Astrocyte (in vitro differentiated cells and primary cell): ENCODE measurements at regions not wholly inside any gene's neighbourhood (a gene's known extent, or its start where the extent isn't known, plus 50 kb on each side); places are given as distances from the start of the nearest gene placed in this dataset.

ENCODE experiments used
- DNase-seq: peaks from one replicate; pipeline ENCODE4 v3.0.0-alpha.2; 2010; ENCODE audit warnings: low read depth
- FAIRE-seq: peaks from 2 replicates; lab custom pipeline; 2011; peaks lifted over from hg19 to GRCh38; lab: Jason Lieb, UNC
- H2AFZ ChIP-seq: 2 replicates; pipeline ENCODE4 v1.6.0; 2012; ENCODE audit warnings: low read depth, low read length, inconsistent platforms
- H3K27ac ChIP-seq: 2 replicates; pipeline ENCODE4 v1.5.1; 2011; ENCODE audit warnings: low read depth, low read length, inconsistent platforms
- H3K27me3 ChIP-seq: 2 replicates; pipeline ENCODE4 v1.6.0; 2011; ENCODE audit warnings: low read length, inconsistent platforms; ENCODE audit not compliant: insufficient read depth
- H3K36me3 ChIP-seq: 2 replicates; pipeline ENCODE4 v1.5.1; 2011; ENCODE audit warnings: low read length, inconsistent platforms; ENCODE audit not compliant: insufficient read depth
- H3K4me1 ChIP-seq: 2 replicates; pipeline ENCODE4 v1.5.1; 2011; ENCODE audit warnings: low read length, inconsistent platforms; ENCODE audit not compliant: insufficient read depth
- H3K4me2 ChIP-seq: 2 replicates; pipeline ENCODE4 v1.6.0; 2012; ENCODE audit warnings: low read length, inconsistent platforms
- H3K4me3 ChIP-seq: 2 replicates; pipeline ENCODE4 v1.5.1; 2011; ENCODE audit warnings: low read depth, mild to moderate bottlenecking, low read length, inconsistent platforms; ENCODE audit not compliant: insufficient read depth
- H3K79me2 ChIP-seq: 2 replicates; pipeline ENCODE4 v1.6.0; 2012; ENCODE audit warnings: mild to moderate bottlenecking, low read length, inconsistent platforms; ENCODE audit not compliant: insufficient read depth
- H3K9ac ChIP-seq: 2 replicates; pipeline ENCODE4 v1.6.0; 2012; ENCODE audit warnings: mild to moderate bottlenecking, low read length, inconsistent platforms
- H3K9me3 ChIP-seq: 2 replicates; pipeline ENCODE4 v1.5.1; 2012; ENCODE audit warnings: low read depth, mild to moderate bottlenecking, low read length, inconsistent platforms; ENCODE audit not compliant: insufficient read depth
- H4K20me1 ChIP-seq: 2 replicates; pipeline ENCODE4 v1.6.0; 2012; ENCODE audit warnings: low read length, inconsistent platforms; ENCODE audit not compliant: insufficient read depth
- H3K27ac Mint-ChIP-seq: one replicate; pipeline ENCODE4 v1.8.0; 2021; ENCODE audit warnings: mild to moderate bottlenecking, mixed read lengths; ENCODE audit not compliant: unreplicated experiment
- H3K27me3 Mint-ChIP-seq: one replicate; pipeline ENCODE4 v1.8.0; 2021; ENCODE audit warnings: low read depth, mixed read lengths; ENCODE audit not compliant: unreplicated experiment
- H3K36me3 Mint-ChIP-seq: one replicate; pipeline ENCODE4 v1.8.0; 2021; ENCODE audit warnings: low read depth, mixed read lengths; ENCODE audit not compliant: unreplicated experiment
- H3K4me1 Mint-ChIP-seq: one replicate; pipeline ENCODE4 v1.8.0; 2021; ENCODE audit warnings: low read depth, mixed read lengths; ENCODE audit not compliant: unreplicated experiment
- H3K4me3 Mint-ChIP-seq: one replicate; pipeline ENCODE4 v1.8.0; 2021; ENCODE audit warnings: mild to moderate bottlenecking, moderate library complexity, mixed read lengths; ENCODE audit not compliant: unreplicated experiment
- H3K9me3 Mint-ChIP-seq: one replicate; pipeline ENCODE4 v1.8.0; 2021; ENCODE audit warnings: mild to moderate bottlenecking, mixed read lengths; ENCODE audit not compliant: unreplicated experiment
- EZH2 ChIP-seq: IDR thresholded peaks from 2 replicates; pipeline ENCODE4 v1.6.1; 2012; ENCODE audit warnings: mild to moderate bottlenecking, low read length, inconsistent platforms; ENCODE audit not compliant: insufficient read depth
- TF ChIP-seq, protein P1 (sequence below): IDR thresholded peaks from 2 replicates; pipeline ENCODE4 v1.5.1; 2011; ENCODE audit warnings: low read depth, mild to moderate bottlenecking, inconsistent platforms, low read length, moderate library complexity; ENCODE audit not compliant: insufficient read depth

DNA sequence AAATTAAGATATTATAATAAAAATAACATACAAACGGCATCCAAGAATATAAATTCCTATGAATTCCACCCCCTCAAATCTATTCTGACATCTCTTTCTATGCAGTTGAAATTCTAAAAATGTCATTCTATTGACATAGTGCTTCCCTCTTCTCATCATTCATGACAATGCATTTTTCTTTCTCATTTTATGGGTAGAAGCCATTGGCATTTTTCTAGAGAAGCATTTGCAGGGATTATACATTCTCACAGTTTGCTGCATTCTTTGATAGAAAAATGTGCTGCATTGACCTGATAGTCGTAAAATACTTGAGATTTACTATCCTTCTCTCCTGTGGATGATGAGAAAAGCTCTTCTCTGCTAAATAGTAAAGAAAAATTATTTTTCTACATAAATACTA lies 760.9 kb upstream of the ACO1 start:
- Histone ChIP-seq H3K9me3 (no peaks in the 10 kb centered on the region), H3K4me1 (no peaks in the 10 kb centered on the region), H3K27me3 (no peaks in the 10 kb centered on the region), H3K4me2 (no peak overlapping the region), H3K79me2 (no peaks in the 10 kb centered on the region), H3K9ac (no peak overlapping the region), H3K36me3 (no peaks in the 10 kb centered on the region), H3K27ac (no peak overlapping the region), H4K20me1 (no peaks in the 10 kb centered on the region), H3K4me3 (no peak overlapping the region), H2AFZ (no peak overlapping the region)
- TF ChIP-seq, protein P1, sequence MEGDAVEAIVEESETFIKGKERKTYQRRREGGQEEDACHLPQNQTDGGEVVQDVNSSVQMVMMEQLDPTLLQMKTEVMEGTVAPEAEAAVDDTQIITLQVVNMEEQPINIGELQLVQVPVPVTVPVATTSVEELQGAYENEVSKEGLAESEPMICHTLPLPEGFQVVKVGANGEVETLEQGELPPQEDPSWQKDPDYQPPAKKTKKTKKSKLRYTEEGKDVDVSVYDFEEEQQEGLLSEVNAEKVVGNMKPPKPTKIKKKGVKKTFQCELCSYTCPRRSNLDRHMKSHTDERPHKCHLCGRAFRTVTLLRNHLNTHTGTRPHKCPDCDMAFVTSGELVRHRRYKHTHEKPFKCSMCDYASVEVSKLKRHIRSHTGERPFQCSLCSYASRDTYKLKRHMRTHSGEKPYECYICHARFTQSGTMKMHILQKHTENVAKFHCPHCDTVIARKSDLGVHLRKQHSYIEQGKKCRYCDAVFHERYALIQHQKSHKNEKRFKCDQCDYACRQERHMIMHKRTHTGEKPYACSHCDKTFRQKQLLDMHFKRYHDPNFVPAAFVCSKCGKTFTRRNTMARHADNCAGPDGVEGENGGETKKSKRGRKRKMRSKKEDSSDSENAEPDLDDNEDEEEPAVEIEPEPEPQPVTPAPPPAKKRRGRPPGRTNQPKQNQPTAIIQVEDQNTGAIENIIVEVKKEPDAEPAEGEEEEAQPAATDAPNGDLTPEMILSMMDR: no peak
- no peak for TF ChIP-seq EZH2
- FAIRE-seq: no peak
- H3K4me1 Mint-ChIP-seq: no peaks in the 10 kb centered on the region
- no peak overlapping the region for H3K27ac Mint-ChIP-seq
- DNase-seq: no peak
- H3K36me3 Mint-ChIP-seq: no peaks in the 10 kb centered on the region
- no peak overlapping the region for H3K4me3 Mint-ChIP-seq
- no peaks in the 10 kb centered on the region for H3K27me3 Mint-ChIP-seq
- no peaks in the 10 kb centered on the region for H3K9me3 Mint-ChIP-seq

DNA sequence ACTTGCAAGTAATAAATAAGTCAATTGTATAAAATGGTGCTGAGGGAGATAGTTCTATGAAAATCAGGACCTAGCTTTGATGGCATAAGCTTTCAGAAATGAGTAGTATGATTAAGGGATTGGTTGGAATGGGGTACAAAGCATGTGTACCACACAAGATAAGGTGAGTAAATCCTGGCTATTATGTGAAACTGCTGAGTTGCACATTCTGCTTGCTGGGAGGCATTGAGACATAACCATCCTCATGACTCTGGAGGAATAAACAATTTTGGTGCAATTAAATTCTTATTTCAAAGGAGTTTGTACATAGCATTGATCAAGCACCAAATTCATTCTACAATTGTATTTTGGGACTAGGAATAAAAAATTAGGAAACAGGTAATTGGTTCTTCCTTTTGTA lies 755.2 kb upstream of the ACO1 start:
- no peak overlapping the region for H3K9ac ChIP-seq
- no peaks in the 10 kb centered on the region for H3K79me2 ChIP-seq
- no peaks in the 10 kb centered on the region for H3K9me3 Mint-ChIP-seq
- no peak overlapping the region for H3K4me2 ChIP-seq
- no peak overlapping the region for H3K27ac ChIP-seq
- FAIRE-seq (no peak), DNase-seq (no peak)
- no peak overlapping the region for H3K4me3 Mint-ChIP-seq
- H3K36me3 ChIP-seq: no peaks in the 10 kb centered on the region
- H4K20me1 ChIP-seq: no peaks in the 10 kb centered on the region
- H3K4me1 Mint-ChIP-seq: no peaks in the 10 kb centered on the region
- H3K36me3 Mint-ChIP-seq: no peaks in the 10 kb centered on the region
- no peaks in the 10 kb centered on the region for H3K4me1 ChIP-seq
- H3K9me3 ChIP-seq: no peaks in the 10 kb centered on the region
- no peak overlapping the region for H2AFZ ChIP-seq
- TF ChIP-seq, protein P1: no peak
- TF ChIP-seq EZH2: no peak
- no peaks in the 10 kb centered on the region for H3K27me3 ChIP-seq
- H3K27ac Mint-ChIP-seq: no peak overlapping the region
- no peaks in the 10 kb centered on the region for H3K27me3 Mint-ChIP-seq
- no peak overlapping the region for H3K4me3 ChIP-seq

DNA sequence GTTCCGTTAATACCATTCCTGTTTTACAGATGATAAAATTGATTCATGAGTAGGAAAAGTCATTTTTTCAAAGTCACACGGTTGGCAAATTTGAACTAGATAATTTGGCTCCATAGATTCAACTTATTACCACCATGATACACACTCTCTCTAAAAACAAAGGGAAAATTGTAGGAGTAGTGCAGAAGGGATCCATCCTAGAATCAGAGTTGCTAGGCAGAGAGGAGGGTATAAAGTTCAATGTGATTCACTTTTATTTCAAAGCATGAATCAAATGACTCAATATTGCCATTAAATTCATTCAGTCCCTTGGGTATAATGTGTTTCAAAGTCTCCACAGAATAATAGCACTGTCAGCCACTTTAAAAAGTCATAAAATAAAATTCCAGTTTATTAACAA lies 747.2 kb upstream of the ACO1 start:
- H3K4me3 Mint-ChIP-seq: no peak overlapping the region

More for the DNA sequence above, 747.2 kb upstream of the ACO1 start:
- no peaks in the 10 kb centered on the region for H3K79me2 ChIP-seq
- Mint-ChIP-seq H3K4me1 (no peaks in the 10 kb centered on the region), H3K27ac (no peak overlapping the region), H3K36me3 (no peaks in the 10 kb centered on the region), H3K9me3 (no peaks in the 10 kb centered on the region), H3K27me3 (no peaks in the 10 kb centered on the region)
- H3K4me3 ChIP-seq: no peak overlapping the region
- no peaks in the 10 kb centered on the region for H4K20me1 ChIP-seq
- DNase-seq: no peak
- H3K27me3 ChIP-seq: no peaks in the 10 kb centered on the region
- no peak overlapping the region for H3K27ac ChIP-seq
- no peak for FAIRE-seq
- no peak overlapping the region for H3K4me2 ChIP-seq
- H3K4me1 ChIP-seq: no peaks in the 10 kb centered on the region
- no peaks in the 10 kb centered on the region for H3K36me3 ChIP-seq
- no peaks in the 10 kb centered on the region for H3K9me3 ChIP-seq
- TF ChIP-seq EZH2: no peak
- TF ChIP-seq, protein P1: no peak
- H2AFZ ChIP-seq: no peak overlapping the region
- no peak overlapping the region for H3K9ac ChIP-seq
